PC-9 (cell line): ENCODE measurements at regions not wholly inside any gene's neighbourhood (a gene's known extent, or its start where the extent isn't known, plus 50 kb on each side); places are given as distances from the start of the nearest gene placed in this dataset.

ENCODE experiments used
- CTCF ChIP-seq: fragments of 200-600 bp; sonication (generic); conservative IDR thresholded peaks from 2 replicates; pipeline ENCODE4 v1.6.1; 2017; ENCODE audit warnings: mixed run types, antibody characterized with exemption, mild to moderate bottlenecking, moderate library complexity
- EZH2 ChIP-seq: fragments of 200-600 bp; sonication (generic); IDR thresholded peaks from 2 replicates; pipeline ENCODE4 v1.8.0; 2017; ENCODE audit warnings: antibody characterized with exemption, low read depth

- TF ChIP-seq CTCF (no peak), EZH2 (no peak)
Observed at GRCh38 chr21:16634515-16634914, 878.3 kb upstream of the CXADR start.
